GM12865 (cell line): ENCODE measurements at regions not wholly inside any gene's neighbourhood (a gene's known extent, or its start where the extent isn't known, plus 50 kb on each side); places are given as distances from the start of the nearest gene placed in this dataset.
"Not testable (repeated sequence)": the region's sequence is repeated elsewhere in the genome, so short reads cannot be mapped to it uniquely, and the experiment has no call there.

Experiments used
- DNase-seq: peaks from one replicate; pipeline ENCODE4 v3.0.0; 2010; ENCODE audit warnings: low read depth
- H3K4me3 ChIP-seq: 2 replicates; pipeline ENCODE4 v1.5.1; 2011; ENCODE audit warnings: mild to moderate bottlenecking, low read depth, low read length, control low read depth
- TF ChIP-seq, protein P1 (sequence below): IDR thresholded peaks from 2 replicates; pipeline ENCODE4 v1.5.1; 2011; ENCODE audit warnings: low read length, control low read depth, low read depth, inconsistent platforms; ENCODE audit not compliant: insufficient read depth; ENCODE audit errors: missing control alignments

DNA sequence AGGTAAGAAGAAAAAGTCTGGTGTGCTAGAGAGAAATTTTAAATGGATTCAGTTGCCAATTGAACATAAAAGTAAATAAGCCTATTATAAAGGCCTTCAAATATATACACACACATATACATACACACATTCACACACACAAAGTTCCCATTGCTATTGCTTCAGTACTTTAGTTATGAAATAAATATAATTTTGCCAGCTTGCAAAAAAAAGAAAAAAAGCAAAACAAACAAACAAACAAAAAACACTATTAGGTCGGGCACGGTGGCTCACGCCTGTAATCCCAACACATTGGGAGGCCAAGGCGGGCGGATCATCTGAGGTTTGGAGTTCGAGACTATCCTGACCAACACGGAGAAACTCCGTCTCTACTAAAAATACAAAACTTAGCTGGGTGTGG is 80.3 kb downstream of the SPIN4 start:
- DNase-seq: no peak
- TF ChIP-seq, protein P1, sequence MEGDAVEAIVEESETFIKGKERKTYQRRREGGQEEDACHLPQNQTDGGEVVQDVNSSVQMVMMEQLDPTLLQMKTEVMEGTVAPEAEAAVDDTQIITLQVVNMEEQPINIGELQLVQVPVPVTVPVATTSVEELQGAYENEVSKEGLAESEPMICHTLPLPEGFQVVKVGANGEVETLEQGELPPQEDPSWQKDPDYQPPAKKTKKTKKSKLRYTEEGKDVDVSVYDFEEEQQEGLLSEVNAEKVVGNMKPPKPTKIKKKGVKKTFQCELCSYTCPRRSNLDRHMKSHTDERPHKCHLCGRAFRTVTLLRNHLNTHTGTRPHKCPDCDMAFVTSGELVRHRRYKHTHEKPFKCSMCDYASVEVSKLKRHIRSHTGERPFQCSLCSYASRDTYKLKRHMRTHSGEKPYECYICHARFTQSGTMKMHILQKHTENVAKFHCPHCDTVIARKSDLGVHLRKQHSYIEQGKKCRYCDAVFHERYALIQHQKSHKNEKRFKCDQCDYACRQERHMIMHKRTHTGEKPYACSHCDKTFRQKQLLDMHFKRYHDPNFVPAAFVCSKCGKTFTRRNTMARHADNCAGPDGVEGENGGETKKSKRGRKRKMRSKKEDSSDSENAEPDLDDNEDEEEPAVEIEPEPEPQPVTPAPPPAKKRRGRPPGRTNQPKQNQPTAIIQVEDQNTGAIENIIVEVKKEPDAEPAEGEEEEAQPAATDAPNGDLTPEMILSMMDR: no peak
- H3K4me3 ChIP-seq: no peak overlapping the region

DNA sequence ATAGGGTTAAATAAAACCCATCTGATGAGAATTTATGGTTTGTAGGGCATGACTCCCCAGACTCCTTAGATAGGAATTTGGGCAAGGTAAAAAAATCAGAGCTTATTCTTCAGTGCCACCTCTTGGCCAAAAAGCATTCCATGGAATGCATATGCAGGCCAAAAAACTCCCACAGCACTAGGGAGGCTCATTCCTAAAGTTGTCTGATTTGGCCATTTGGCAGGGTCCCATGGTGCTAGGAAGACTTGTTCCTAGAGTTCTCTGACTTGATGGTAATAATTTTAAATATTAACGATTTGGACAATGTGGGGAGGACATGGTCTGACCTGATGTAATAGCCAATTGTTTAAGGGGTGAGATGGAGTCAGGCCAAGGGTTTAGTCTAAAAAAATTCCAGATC is 93.0 kb downstream of the SPIN4 start:
- TF ChIP-seq, protein P1: no peak
- DNase-seq: no peak
- H3K4me3 ChIP-seq: no peak overlapping the region

DNA sequence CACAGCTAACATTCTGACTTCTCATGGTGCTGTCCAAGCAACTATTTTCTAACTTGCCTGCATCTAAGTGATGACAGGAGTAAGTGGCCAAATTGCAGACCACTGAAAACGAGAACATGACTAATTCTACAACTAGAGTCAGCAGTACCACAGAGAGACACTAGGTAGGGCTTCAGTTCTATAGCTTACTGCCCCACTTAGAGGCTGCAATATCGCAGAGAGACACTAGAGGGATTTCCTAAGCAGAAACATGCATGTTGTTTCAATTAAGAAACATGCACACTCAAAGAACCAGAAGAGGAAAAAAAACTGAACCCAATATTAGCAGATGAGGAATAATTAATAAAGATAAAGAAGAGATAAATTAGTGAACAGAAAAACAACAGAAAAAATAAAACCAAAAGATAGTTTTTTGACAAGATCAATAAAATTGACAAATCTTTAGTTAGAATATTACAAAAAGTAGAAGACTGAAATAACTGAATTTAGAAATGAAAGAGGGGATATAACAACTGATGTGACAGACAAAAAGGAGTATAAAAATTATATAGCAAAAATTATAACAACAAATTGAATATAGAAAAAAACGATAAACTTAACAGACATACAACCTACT is 100.8 kb downstream of the SPIN4 start:
- no peak overlapping the region for H3K4me3 ChIP-seq
- TF ChIP-seq, protein P1: peak; percentile 64
- DNase-seq: peak; percentile 86

DNA sequence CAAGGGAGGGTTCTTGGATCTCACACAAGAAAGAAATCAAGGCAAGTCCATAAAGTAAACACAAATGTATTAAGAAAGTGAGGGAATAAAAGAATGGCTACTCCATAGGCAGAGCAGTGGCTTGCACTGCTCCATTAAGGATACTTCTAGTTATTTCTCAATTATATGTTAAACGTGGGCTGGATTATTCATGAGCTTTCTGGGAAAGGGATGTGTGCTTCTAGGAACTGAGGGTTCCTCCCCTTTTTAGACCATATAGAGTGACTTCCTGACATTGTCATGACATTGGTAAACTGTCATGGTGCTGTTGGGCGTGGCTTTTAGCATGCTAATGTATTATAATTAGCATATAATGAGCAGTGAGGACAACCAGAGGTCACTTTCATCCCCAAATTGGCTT is 108.4 kb downstream of the SPIN4 start:
- not testable (repeated sequence) for DNase-seq, H3K4me3 ChIP-seq

DNA sequence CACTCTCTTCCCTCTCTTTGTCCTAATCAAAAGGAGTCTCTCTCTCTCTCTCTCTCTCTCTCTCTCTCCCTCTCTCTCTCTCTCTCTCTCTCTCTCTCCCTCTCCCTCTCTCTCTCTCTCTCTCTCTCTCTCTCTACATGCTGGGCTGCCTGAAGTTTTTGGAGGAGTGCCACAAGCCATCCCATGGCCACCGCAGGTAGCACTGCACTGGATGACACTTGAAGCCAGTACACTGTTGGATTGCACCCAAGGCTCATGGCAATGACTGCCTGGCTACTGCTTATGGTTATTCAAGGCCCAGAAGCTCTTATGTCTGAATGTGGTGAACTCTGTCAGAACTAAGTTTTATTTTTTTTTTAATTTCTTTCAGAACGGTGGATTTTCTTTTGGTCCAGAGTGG is 115.2 kb downstream of the SPIN4 start:
- H3K4me3 ChIP-seq, DNase-seq: not testable (repeated sequence)

DNA sequence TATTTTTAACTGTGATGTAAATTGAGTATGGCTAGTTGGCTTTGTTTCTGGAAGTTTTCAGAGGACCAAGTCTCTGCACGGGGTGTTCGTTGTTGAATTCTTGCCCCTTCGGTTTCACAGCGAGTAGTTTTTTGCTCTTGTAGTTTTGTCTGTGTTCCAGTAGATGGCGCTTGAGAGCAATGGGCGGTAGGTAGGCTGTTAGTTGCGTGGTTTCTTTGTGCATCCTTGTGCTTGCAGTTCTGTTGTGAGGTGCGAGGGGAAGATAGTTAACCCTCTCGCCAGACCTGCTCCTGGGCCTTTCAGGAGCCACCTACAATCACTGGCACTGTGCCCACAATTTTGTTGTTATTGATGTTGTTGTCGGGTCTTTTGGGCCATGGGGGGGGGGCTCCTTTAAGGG is 118.1 kb downstream of the SPIN4 start:
- H3K4me3 ChIP-seq, DNase-seq: not testable (repeated sequence)

DNA sequence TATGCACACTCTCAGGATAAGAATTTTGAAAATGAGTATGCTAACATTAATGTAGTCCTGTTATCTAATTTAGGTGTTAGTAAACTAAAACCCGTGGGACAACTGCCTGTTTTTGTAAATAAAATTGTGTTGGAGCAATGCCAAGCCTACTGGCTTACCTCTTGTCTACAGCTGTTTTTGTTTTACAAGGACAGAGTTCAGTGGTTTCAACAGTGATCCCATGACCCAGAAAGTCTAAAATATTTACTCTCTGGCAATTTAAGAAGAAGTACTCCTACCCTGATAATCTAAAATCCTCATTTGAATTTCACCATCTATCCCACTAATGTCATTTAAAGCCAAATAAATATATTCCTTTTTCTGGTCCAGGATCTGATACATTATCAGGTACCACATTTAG is 132.9 kb downstream of the SPIN4 start:
- DNase-seq, H3K4me3 ChIP-seq: not testable (repeated sequence)

DNA sequence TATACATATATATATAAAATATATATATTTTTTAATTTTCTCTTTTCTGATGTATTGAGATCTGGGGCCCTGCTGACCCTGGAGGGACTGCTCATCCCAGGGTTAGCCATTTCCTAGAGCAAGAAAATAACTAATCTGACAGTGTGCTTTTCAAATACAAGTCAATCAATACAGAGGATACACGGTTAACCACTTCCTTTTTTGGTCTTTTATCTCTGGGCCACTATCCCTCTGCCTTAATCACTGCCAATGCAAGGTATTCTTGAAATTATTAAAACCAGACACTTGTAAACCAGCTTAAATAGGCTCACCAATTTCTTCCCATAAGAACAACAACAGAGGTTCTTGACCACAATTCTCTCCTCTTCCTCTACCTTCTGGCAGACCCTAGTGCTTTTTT is 133.6 kb downstream of the SPIN4 start:
- H3K4me3 ChIP-seq: not testable (repeated sequence)

DNA sequence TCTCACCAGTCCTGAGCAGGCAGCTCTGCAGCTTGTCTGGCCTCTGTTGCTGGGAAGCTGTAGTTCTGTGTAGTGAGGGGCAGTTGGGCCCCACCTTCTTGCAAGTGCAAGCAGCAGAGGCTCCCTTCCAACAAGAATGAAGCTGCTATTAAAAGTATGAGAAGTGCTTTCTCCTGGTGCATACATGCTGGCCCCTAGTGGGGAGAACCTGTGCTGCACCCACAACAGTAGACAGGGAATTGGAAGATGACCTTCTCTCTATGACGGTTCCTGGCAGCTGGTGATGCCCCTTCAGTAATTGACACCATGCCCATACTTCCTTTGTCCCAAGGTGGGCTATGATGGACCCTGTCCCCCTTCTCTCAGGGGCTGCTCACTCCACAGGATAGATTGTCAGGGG is 141.5 kb downstream of the SPIN4 start:
- H3K4me3 ChIP-seq, DNase-seq: not testable (repeated sequence)

More for the DNA sequence above, 133.6 kb downstream of the SPIN4 start:
- DNase-seq: not testable (repeated sequence)

DNA sequence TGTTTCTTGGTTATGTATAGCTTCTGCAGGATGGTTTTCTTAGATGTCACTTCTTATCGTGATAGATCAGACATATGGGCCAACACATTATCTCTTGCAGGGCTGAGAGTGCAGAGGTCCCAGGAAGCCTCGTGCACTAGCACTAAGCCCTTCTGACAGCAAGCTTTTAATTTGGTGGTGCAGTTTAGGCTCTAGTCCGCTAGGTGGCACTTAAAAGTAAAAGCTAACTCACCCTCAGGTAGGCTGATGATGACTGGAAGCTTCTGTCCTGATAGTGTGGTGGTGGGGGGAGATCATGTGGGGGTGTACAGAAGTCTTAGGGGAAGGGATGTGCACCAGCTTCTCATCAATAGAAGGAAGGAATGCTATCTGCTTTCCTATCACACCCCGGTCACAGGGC is 142.0 kb downstream of the SPIN4 start:
- H3K4me3 ChIP-seq, DNase-seq: not testable (repeated sequence)

DNA sequence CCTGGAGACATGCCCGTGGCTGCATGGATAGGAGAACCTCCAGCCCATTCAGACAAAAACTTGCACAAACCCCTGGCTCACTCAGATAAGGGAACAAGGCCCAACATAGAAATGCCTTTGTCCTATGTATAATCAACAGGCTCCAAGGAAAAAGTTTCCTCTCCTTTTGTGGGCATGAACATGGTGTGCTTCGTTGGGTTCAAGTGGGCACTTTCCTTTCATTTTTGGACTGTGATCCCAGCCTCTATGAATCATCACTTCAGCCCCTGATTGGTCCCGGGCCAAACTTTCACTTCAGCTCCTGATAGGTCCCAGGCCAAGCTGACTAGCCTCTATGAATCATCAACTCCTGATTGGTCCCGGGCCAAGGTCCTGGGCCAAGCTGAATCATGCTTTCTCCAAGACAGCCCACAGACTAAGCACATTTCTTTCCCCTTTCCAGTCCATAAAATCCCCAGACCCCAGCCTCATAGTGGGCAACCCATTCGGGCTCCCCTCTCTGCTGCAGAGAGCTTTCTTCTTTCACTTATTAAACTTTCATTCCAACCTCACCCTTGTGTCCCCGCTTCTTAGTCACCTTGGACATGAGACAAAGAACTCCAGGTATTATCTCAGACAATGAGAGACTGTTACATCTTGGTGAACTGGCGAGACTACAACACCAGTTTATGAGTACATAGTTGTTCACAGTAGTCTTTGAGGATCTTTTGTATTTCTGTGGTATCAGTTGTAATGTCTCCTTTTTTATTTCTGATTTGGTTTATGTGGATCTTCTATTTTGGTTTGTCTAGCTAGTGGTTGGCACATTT is 146.7 kb downstream of the SPIN4 start:
- not testable (repeated sequence) for DNase-seq, H3K4me3 ChIP-seq

DNA sequence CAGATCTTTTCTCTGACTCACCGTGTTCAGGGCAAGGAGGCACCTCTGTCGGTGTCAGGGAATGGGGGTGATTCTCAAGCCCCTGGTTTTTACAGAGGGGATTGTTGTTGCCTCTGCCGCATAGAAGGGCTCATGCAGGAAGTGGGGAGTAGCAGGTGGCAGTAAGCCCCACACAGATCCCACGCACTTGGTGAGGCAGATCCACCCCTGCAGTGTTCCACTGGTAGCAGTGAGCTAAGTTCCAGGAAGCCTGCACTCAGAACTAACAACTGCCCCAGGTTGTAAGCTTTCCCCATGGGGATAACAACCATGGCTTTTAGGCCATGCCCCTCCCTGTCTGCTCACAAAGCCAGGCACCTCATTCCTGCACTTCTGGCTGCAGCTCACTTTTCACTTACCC is 149.1 kb downstream of the SPIN4 start:
- not testable (repeated sequence) for DNase-seq, H3K4me3 ChIP-seq

DNA sequence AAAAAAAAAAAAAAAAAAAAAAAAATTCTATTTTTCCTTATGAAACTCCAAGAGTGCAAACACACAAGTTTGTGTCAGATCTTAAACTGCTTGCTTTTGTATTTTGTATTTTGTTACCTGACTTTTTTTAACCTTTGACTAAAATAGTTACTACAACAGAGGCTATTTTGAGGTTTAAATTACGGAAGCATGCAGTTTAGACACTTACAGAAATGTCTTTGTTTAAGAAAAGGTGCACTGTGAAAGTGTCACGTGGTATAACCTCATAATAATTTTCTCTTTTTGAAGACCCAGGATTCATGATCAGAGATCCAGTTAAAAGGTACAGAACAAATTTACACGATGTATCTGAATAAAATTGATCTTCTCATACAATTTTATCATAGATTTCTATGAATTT is 152.4 kb downstream of the SPIN4 start:
- not testable (repeated sequence) for DNase-seq, H3K4me3 ChIP-seq

DNA sequence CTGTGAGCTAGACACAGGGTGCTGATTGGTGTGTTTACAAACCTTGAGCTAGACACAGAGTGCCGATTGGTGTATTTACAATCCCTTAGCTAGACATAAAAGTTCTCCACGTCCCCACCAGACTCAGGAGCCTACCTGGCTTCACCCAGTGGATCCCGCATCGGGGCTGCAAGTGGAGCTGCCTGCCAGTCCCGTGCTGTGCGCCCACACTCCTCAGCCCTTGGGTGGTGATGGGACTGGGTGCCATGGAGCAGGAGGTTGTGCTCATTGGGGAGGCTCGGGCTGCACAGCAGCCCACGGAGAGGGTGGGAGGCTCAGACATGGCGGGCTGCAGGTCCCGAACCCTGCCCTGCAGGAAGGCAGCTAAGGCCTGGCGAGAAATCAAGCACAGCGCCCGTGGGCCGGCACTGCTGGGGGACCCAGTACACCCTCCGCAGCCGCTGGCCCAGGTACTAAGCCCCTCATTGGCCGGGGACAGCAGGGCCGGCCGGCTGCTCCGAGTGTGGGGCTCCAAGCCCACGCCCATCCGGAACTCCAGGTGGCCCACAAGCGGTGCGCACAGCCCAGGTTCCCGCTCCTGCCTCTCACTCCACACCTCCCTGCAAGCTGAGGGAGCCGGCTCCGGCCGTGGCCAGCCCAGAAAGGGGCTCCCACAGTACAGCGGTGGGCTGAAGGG is 158.6 kb downstream of the SPIN4 start:
- DNase-seq, H3K4me3 ChIP-seq: not testable (repeated sequence)
